ENCODE measurements at regions not wholly inside any gene's neighbourhood (a gene's known extent, or its start where the extent isn't known, plus 50 kb on each side); places are given as distances from the start of the nearest gene placed in this dataset.

DNA sequence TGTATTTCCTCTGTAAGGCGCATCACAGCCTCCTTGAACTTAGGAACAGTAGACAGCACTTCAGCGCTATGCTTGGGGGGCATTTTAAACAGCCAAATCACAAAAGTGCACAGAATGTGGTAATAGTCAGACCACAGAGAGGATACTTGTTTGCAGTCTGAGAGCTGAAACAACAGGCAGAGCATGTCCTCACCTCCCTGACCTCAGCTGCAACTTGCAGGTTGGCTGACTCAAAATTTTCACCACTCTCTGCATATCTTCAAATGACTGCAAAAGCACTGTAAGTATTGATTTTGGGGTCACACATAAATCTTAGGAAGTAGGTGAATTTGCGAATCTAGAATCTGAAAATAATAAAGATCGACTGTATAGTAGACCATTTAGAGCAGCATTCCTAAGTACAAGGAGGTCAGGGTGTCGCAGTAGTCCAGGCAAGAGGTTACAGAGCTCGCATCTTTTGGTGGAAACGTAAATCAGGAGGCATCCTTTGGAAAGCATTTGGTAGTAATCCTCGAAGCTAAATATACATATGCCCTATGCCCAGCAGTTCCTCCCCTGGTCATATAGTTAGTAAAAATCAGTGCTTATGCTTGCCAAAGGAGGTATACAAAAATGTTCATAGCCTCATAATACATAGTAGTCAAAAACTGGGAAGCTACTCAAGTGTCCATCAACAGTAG lies 108.2 kb upstream of the MYCN start:
- H3K27ac ChIP-seq (ENCODE audit: low read length) = no peak overlapping the region
- H3K36me3 ChIP-seq (ENCODE audit: control insufficient read depth in 1 of 2, insufficient read depth in 2 of 2, low read length in 2 of 2) = no peaks in the 10 kb centered on the region
- no peak overlapping the region for H3K4me3 ChIP-seq (ENCODE audit: low read depth in 1 of 2, low read length in 2 of 2)
- no peaks in the 10 kb centered on the region for H3K9me3 ChIP-seq (ENCODE audit: control insufficient read depth in 1 of 2, low read length in 2 of 2)
- H3K27me3 ChIP-seq (ENCODE audit: low read depth, low read length) = no peaks in the 10 kb centered on the region
- no peaks in the 10 kb centered on the region for H3K4me1 ChIP-seq (ENCODE audit: control insufficient read depth in 1 of 2, insufficient read depth in 2 of 2, low read length in 2 of 2)

DNA sequence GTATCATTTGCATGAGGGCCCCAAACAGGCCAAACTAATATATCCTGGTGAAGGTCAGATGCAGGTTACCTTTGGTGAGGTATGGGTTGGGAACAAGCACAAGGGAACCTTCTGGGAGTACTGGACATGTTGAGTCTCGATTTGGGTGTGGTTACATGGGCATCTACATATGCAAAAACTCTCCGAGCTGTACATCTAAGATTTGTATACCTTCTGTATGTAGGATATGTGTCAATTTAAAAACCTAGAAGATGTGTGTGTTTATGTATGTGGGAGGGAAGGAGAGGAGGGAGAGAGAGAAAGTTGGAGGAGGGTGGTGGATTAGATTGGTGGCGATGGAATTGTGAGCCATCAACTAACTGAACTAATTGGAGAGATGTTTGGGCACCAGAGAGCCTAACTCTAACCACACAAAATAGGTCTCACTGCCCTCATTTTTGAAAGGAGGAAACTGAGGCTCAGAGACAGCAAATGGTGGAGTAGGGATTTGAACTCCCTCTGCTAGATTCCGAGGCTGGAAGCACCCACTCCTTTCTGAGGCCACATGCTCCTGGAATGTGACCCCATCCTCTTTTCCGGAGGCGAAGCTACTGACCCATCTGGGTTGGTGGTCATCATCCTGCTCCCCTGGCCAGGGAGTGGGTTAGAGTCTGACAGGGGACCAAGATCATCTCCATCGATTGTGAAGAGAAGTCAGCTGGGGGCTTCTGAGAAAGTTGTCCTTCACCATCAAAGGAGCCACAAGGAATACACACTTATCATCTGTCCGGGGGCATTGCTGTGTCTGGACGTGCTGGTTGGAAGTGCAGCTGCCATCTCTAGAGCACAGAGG lies 107.3 kb upstream of the MYCN start:
- no peak overlapping the region for H3K4me3 ChIP-seq (ENCODE audit: low read depth in 1 of 2, low read length in 2 of 2)
- no peaks in the 10 kb centered on the region for H3K9me3 ChIP-seq (ENCODE audit: control insufficient read depth in 1 of 2, low read length in 2 of 2)
- H3K27ac ChIP-seq (ENCODE audit: low read length) = no peak overlapping the region
- H3K27me3 ChIP-seq (ENCODE audit: low read depth, low read length) = no peaks in the 10 kb centered on the region
- no peaks in the 10 kb centered on the region for H3K36me3 ChIP-seq (ENCODE audit: control insufficient read depth in 1 of 2, insufficient read depth in 2 of 2, low read length in 2 of 2)
- no peaks in the 10 kb centered on the region for H3K4me1 ChIP-seq (ENCODE audit: control insufficient read depth in 1 of 2, insufficient read depth in 2 of 2, low read length in 2 of 2)

DNA sequence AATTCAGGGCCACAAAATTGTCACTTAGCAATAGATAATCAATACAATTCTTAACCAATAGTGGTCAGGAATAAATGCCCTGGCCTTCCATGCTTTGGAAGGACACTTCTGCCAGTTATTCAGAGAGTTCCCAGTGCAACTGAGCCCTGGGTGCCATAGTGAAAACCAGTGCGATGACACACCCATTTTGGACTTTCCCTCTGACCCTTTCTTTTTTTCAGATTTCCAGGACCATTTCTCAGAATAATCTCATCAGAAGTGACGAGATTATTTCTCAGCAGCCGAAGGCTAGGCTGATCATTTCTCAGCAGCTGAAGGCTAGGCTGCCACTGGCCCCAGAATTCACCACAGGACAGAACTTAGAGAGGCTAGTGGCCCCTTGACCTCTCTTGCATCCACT lies 106.6 kb upstream of the MYCN start:
- no peak overlapping the region for H3K27ac ChIP-seq (ENCODE audit: low read length)
- H3K4me1 ChIP-seq (ENCODE audit: control insufficient read depth in 1 of 2, insufficient read depth in 2 of 2, low read length in 2 of 2) = no peaks in the 10 kb centered on the region
- no peaks in the 10 kb centered on the region for H3K27me3 ChIP-seq (ENCODE audit: low read depth, low read length)
- no peaks in the 10 kb centered on the region for H3K36me3 ChIP-seq (ENCODE audit: control insufficient read depth in 1 of 2, insufficient read depth in 2 of 2, low read length in 2 of 2)
- no peak overlapping the region for H3K4me3 ChIP-seq (ENCODE audit: low read depth in 1 of 2, low read length in 2 of 2)
- H3K9me3 ChIP-seq (ENCODE audit: control insufficient read depth in 1 of 2, low read length in 2 of 2) = no peaks in the 10 kb centered on the region

DNA sequence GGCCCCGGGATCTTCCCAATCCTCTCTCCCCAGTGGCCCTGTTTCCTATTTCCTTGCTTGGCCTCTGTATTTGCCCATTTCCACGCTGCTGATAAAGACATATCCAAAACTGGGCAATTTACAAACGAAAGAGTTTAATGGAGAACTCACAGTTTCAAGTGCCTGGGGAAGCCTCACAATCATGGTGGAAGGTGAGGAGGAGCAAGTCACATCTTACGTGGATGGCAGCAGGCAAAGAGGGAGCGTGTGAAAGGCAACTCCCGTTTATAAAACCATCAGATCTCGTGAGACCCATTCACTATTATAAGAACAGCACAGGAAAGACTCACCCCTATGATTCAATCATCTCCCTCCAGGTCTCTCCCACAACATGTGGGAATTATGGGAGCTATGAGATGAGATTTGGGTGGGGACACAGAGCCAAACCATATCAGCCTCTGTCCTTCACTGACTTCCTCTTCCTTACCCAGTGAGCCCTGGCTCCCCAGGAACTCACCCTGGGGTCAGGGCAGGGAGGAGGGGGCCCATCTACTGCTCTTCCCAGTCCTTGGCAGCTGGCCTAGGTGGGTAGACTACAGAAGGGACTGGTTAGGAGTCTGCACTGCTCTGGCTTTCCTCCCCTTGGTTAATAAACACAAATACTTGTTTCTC lies 105.8 kb upstream of the MYCN start:
- Histone ChIP-seq H3K4me1 (ENCODE audit: control insufficient read depth in 1 of 2, insufficient read depth in 2 of 2, low read length in 2 of 2) (no peaks in the 10 kb centered on the region), H3K27me3 (ENCODE audit: low read depth, low read length) (no peaks in the 10 kb centered on the region), H3K9me3 (ENCODE audit: control insufficient read depth in 1 of 2, low read length in 2 of 2) (no peaks in the 10 kb centered on the region), H3K36me3 (ENCODE audit: control insufficient read depth in 1 of 2, insufficient read depth in 2 of 2, low read length in 2 of 2) (no peaks in the 10 kb centered on the region), H3K4me3 (ENCODE audit: low read depth in 1 of 2, low read length in 2 of 2) (no peak overlapping the region), H3K27ac (ENCODE audit: low read length) (no peak overlapping the region)

DNA sequence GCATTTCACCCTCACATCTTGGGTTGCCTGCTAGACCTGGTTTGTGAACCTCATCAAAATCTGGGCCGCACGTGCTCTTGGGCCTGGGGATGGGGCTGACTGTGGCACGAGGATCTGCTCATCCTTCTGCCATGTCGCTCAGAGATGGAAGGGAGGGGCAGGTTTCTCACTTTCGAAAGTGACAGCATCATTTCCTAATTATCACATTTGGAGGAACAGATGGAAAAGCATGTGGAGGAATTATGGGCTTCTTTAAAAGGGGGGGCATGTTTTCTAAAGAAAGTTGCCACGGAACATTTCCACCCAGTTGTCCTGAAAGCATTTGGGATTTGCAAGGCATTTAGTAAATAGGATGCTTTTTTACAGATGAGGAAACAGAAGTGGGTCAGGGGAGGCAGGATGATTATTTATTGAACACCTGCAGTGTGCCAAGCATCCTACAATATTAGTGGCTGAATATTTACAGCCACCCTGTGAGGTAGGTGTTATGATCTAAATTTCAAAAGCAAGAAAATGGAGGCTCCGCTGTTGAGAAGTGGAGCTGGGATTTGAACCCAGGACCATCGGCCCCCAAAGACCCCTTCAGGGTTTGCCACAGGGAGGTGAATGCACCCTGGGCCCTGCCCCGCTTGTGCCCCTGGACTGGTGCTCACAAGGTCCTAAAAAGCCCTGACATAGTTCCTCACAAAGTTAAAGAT lies 104.2 kb upstream of the MYCN start:
- H3K27me3 ChIP-seq (ENCODE audit: low read depth, low read length) = no peaks in the 10 kb centered on the region
- no peaks in the 10 kb centered on the region for H3K9me3 ChIP-seq (ENCODE audit: control insufficient read depth in 1 of 2, low read length in 2 of 2)
- H3K27ac ChIP-seq (ENCODE audit: low read length) = no peak overlapping the region
- H3K4me1 ChIP-seq (ENCODE audit: control insufficient read depth in 1 of 2, insufficient read depth in 2 of 2, low read length in 2 of 2) = no peaks in the 10 kb centered on the region
- H3K36me3 ChIP-seq (ENCODE audit: control insufficient read depth in 1 of 2, insufficient read depth in 2 of 2, low read length in 2 of 2) = no peaks in the 10 kb centered on the region
- no peak overlapping the region for H3K4me3 ChIP-seq (ENCODE audit: low read depth in 1 of 2, low read length in 2 of 2)

DNA sequence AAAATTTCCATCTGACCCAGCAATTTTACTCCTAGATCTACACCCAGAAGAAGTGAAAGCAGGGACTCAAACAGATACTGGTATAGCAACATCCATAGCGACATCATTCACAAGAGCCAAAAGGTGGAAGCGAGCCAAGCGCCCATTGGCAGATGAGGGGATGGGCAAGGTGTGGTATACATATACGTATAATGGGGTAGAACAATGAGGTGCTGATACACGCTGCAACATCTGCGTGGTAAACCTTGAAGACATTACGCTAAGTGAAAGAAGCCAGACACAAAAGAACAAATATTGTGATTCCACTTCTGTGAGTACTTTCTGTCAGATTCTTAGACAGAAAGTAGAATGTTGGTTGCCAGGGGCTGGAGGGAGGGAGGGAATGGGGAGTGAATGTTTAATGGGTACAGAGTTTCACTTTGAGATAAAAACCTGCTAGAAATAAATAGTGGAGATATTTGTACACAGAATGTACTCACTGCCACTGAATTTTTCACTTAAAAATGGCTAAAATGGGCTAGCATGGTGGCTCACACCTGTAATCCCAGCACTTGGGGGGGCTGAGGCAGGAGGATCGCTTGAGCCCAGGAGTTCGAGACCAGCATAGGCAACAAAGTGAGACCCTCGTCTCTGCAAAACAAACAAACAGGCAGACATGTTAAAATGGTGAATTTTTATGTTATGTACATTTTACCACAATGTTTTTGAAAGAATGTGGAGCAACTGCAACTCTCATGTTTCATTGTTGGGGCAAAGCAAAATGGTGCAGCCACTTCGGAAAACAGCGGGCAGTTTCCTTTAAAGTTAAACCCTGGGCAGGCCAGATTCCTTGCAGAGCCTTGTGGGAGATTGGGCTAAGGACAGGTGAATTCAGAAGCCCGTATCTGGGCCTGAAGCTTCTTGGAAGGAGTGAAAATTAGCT lies 103.4 kb upstream of the MYCN start:
- Histone ChIP-seq H3K27ac (ENCODE audit: low read length) (no peak overlapping the region), H3K4me3 (ENCODE audit: low read depth in 1 of 2, low read length in 2 of 2) (no peak overlapping the region), H3K4me1 (ENCODE audit: control insufficient read depth in 1 of 2, insufficient read depth in 2 of 2, low read length in 2 of 2) (no peaks in the 10 kb centered on the region), H3K36me3 (ENCODE audit: control insufficient read depth in 1 of 2, insufficient read depth in 2 of 2, low read length in 2 of 2) (no peaks in the 10 kb centered on the region), H3K9me3 (ENCODE audit: control insufficient read depth in 1 of 2, low read length in 2 of 2) (no peaks in the 10 kb centered on the region), H3K27me3 (ENCODE audit: low read depth, low read length) (no peaks in the 10 kb centered on the region)

DNA sequence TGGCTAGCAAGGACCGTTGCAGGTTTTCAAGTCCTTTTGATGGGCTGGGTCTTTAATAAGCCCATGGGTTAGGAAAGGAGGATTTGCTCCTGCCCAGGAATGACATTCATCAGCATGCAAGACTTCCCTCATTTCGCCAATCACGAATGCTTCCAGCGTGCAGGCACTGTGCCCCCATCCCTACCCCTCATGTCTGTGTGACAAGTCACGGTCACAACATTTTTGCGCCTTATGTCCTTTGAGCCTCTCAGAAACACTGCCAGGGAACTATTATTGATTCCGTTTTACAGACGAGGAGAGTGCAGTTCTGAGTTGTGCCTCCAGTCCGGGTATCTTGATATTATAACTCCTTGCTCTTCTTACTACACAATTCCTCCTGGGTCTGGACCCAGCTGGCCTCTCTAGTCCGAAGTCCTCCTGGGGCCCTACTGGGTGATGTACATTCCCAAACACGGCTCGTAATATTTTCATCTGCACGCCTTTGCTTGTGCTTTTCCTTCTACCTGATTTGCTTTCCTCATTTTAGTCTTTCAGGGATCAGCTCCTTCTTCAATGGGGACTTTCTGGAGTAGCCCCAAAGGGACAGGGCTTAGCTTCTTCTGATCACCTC lies 101.8 kb upstream of the MYCN start:
- H3K36me3 ChIP-seq (ENCODE audit: control insufficient read depth in 1 of 2, insufficient read depth in 2 of 2, low read length in 2 of 2) = no peaks in the 10 kb centered on the region
- H3K9me3 ChIP-seq (ENCODE audit: control insufficient read depth in 1 of 2, low read length in 2 of 2) = no peaks in the 10 kb centered on the region
- H3K27ac ChIP-seq (ENCODE audit: low read length) = no peak overlapping the region
- H3K27me3 ChIP-seq (ENCODE audit: low read depth, low read length) = no peaks in the 10 kb centered on the region
- H3K4me3 ChIP-seq (ENCODE audit: low read depth in 1 of 2, low read length in 2 of 2) = no peak overlapping the region
- no peaks in the 10 kb centered on the region for H3K4me1 ChIP-seq (ENCODE audit: control insufficient read depth in 1 of 2, insufficient read depth in 2 of 2, low read length in 2 of 2)

DNA sequence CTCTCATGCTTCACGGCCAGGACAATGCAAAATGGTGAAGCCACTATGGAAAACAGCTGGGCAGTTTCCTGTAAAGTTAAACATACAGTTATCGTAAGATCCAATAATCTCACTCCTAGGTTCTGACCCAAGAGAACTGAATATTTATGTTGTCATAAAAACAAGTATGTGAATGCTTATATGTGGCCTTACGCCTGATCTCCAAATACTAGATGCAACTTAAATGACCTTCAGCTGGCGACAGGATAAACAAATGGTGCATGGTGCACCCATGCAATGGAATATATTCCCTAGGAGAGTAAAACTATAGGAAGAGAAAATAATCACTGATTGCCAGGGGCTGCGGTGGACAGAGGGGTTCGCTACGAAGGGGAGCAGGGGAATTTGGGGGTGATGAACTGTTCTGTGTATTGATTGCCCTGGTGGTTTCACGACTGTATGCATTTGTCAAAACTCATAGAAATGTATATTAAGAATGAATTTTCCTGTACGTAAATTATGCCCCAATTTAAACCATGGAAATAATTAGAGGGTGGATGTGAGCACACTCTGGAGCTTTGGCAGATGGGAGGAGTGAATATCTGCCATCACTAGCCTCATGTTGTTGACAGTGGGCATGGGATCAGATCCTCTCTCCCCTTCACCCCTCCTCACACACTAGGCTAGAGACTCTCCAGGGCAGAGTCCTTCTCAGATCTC lies 100.8 kb upstream of the MYCN start:
- Histone ChIP-seq H3K4me3 (ENCODE audit: low read depth in 1 of 2, low read length in 2 of 2) (no peak overlapping the region), H3K27me3 (ENCODE audit: low read depth, low read length) (no peaks in the 10 kb centered on the region), H3K36me3 (ENCODE audit: control insufficient read depth in 1 of 2, insufficient read depth in 2 of 2, low read length in 2 of 2) (no peaks in the 10 kb centered on the region), H3K27ac (ENCODE audit: low read length) (no peak overlapping the region), H3K9me3 (ENCODE audit: control insufficient read depth in 1 of 2, low read length in 2 of 2) (no peaks in the 10 kb centered on the region), H3K4me1 (ENCODE audit: control insufficient read depth in 1 of 2, insufficient read depth in 2 of 2, low read length in 2 of 2) (no peaks in the 10 kb centered on the region)

DNA sequence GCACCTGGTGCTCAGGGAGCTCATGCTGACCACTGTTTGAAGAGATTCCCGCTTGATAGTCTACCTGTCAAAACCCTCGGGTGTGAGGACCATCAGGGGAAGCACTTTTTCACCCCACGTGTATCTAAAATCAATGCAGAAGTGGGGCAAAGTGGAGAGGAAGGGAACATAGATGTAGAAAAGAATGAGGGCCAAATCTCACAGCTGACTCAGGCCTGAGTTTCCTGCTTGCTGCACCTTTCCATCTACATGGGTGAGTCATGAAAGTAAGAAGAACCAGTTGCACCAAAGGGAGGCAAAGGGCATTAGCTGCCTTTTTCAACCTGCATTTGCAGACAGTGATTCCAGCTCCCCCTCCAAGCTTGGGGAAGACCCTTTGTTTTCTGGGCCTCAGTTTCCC lies 100.2 kb upstream of the MYCN start:
- no peaks in the 10 kb centered on the region for H3K36me3 ChIP-seq (ENCODE audit: control insufficient read depth in 1 of 2, insufficient read depth in 2 of 2, low read length in 2 of 2)
- H3K9me3 ChIP-seq (ENCODE audit: control insufficient read depth in 1 of 2, low read length in 2 of 2) = no peaks in the 10 kb centered on the region
- H3K4me3 ChIP-seq (ENCODE audit: low read depth in 1 of 2, low read length in 2 of 2) = no peak overlapping the region
- H3K4me1 ChIP-seq (ENCODE audit: control insufficient read depth in 1 of 2, insufficient read depth in 2 of 2, low read length in 2 of 2) = no peaks in the 10 kb centered on the region
- H3K27me3 ChIP-seq (ENCODE audit: low read depth, low read length) = no peaks in the 10 kb centered on the region
- no peak overlapping the region for H3K27ac ChIP-seq (ENCODE audit: low read length)

DNA sequence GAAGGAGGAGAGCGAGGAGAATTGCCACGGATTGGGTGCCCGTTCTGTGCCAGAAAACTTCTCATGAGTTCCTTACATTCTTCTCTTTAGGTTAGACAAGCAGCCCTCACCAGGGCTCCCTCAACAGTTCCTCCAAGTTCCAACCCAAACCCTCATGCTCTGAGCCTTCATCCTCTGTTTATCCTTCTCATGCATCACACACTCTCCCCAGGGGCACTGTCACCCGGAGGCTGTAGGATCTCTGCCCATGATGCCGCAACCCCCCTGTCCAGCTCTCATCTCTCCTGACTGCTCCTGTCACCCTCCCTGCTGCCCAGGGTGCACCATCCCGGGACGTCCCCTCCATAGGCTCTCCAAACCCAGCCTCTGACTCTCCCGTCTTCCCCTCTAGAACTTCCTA lies 99.4 kb upstream of the MYCN start:
- Histone ChIP-seq H3K27ac (ENCODE audit: low read length) (no peak overlapping the region), H3K9me3 (ENCODE audit: control insufficient read depth in 1 of 2, low read length in 2 of 2) (no peaks in the 10 kb centered on the region), H3K27me3 (ENCODE audit: low read depth, low read length) (no peaks in the 10 kb centered on the region), H3K36me3 (ENCODE audit: control insufficient read depth in 1 of 2, insufficient read depth in 2 of 2, low read length in 2 of 2) (no peaks in the 10 kb centered on the region), H3K4me1 (ENCODE audit: control insufficient read depth in 1 of 2, insufficient read depth in 2 of 2, low read length in 2 of 2) (no peaks in the 10 kb centered on the region), H3K4me3 (ENCODE audit: low read depth in 1 of 2, low read length in 2 of 2) (no peak overlapping the region)
